GM19397 (cell line): ENCODE measurements at regions not wholly inside any gene's neighbourhood (a gene's known extent, or its start where the extent isn't known, plus 50 kb on each side); places are given as distances from the start of the nearest gene placed in this dataset.
"Not testable (repeated sequence)": the region's sequence is repeated elsewhere in the genome, so short reads cannot be mapped to it uniquely, and the experiment has no call there.

Experiments used
- ATAC-seq: cut with Tn5 transposase; IDR thresholded peaks from one replicate; pipeline ENCODE4 v1.9.1; 2021; ENCODE audit warnings: mild to moderate bottlenecking, moderate library complexity; ENCODE audit not compliant: unreplicated experiment

GRCh38 chr6:144353871-144354314 is 68.8 kb downstream of the UTRN start:
- ATAC-seq: peak; percentile 72

- ATAC-seq: no peak
Observed at GRCh38 chr6:144359783-144360182, 74.6 kb downstream of the UTRN start.

GRCh38 chr6:144360401-144360800 is 75.3 kb downstream of the UTRN start:
- no peak for ATAC-seq

GRCh38 chr6:144361016-144361415 is 75.9 kb downstream of the UTRN start:
- ATAC-seq: no peak

GRCh38 chr6:144362042-144363018 is 77.2 kb downstream of the UTRN start:
- ATAC-seq: no peak

GRCh38 chr6:144364208-144364720 is 79.1 kb downstream of the UTRN start:
- no peak for ATAC-seq

- ATAC-seq: no peak
Observed at GRCh38 chr6:144364782-144365181, 79.6 kb downstream of the UTRN start.

GRCh38 chr6:144365271-144365670 is 80.1 kb downstream of the UTRN start:
- ATAC-seq: no peak

- ATAC-seq: not testable (repeated sequence)
Observed at GRCh38 chr6:144369696-144370095, 84.6 kb downstream of the UTRN start.

GRCh38 chr6:144372116-144372515 is 87.0 kb downstream of the UTRN start:
- no peak for ATAC-seq

- no peak for ATAC-seq
Observed at GRCh38 chr6:144372611-144373594, 87.8 kb downstream of the UTRN start.

GRCh38 chr6:144374525-144374924 is 89.4 kb downstream of the UTRN start:
- ATAC-seq: not testable (repeated sequence)

GRCh38 chr6:144377586-144378210 is 92.6 kb downstream of the UTRN start:
- no peak for ATAC-seq

- no peak for ATAC-seq
Observed at GRCh38 chr6:144378437-144378836, 93.3 kb downstream of the UTRN start.

GRCh38 chr6:144379356-144379755 is 94.2 kb downstream of the UTRN start:
- no peak for ATAC-seq

- not testable (repeated sequence) for ATAC-seq
Observed at GRCh38 chr6:144381499-144381898, 96.4 kb downstream of the UTRN start.

GRCh38 chr6:144383336-144383735 is 98.2 kb downstream of the UTRN start:
- no peak for ATAC-seq

- ATAC-seq: no peak
Observed at GRCh38 chr6:144384427-144384826, 99.3 kb downstream of the UTRN start.

- ATAC-seq: not testable (repeated sequence)
Observed at GRCh38 chr6:144389474-144389873, 104.3 kb downstream of the UTRN start.

GRCh38 chr6:144390202-144390601 is 105.1 kb downstream of the UTRN start:
- no peak for ATAC-seq

GRCh38 chr6:144390886-144391285 is 105.8 kb downstream of the UTRN start:
- ATAC-seq: no peak
